Fibroblast of villous mesenchyme (primary cell): ENCODE measurements at regions not wholly inside any gene's neighbourhood (a gene's known extent, or its start where the extent isn't known, plus 50 kb on each side); places are given as distances from the start of the nearest gene placed in this dataset.

Experiments used
- DNase-seq: peaks from one replicate; pipeline ENCODE4 v3.0.0-alpha.2; 2010; ENCODE audit warnings: low read depth
- H3K4me3 ChIP-seq: 2 replicates; pipeline ENCODE4 v1.5.1; 2011; ENCODE audit warnings: low read depth, mild to moderate bottlenecking, low read length
- TF ChIP-seq, protein P1 (sequence below): IDR thresholded peaks from 2 replicates; pipeline ENCODE4 v1.5.1; 2012; ENCODE audit warnings: low read depth, mild to moderate bottlenecking, low read length; ENCODE audit not compliant: insufficient read depth

DNA sequence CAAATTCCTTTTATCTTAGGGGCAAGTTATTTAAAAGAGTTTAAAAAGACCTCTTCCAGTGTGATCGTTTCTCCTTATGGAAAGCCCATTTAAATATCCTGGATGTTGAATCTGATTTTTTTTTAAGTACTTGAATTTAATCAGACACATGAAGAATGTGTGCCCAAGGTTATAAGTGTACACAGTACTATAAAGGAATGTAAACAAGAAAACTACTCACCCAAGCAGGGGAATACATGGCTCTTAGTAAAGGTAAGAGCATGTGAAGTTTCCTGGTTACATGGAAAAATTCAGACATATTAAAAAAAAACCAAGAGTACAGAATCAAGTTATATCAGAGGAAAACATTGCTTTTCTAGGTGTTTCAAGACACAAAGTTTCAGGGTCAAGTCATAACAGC lies 546.9 kb downstream of the MATN1 start:
- no peak for DNase-seq

DNA sequence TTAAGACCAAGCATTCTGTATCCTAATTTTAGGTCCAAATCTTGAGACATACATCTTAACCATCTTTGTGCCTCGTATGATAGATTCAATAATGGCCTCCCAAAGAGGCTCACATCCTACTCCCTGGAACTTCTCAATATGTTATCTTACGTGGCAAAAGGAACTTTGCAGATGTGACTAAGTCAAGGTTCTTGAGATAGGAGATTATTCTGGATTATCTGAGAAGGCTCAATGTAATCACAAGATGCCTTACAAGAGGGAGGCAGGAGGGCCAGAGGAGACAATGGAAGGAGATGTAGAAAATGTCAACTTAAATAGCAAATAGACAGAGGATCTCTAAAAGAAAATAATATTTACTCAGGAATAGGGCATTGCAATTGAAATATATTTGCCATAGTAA lies 548.9 kb downstream of the MATN1 start:
- TF ChIP-seq, protein P1, sequence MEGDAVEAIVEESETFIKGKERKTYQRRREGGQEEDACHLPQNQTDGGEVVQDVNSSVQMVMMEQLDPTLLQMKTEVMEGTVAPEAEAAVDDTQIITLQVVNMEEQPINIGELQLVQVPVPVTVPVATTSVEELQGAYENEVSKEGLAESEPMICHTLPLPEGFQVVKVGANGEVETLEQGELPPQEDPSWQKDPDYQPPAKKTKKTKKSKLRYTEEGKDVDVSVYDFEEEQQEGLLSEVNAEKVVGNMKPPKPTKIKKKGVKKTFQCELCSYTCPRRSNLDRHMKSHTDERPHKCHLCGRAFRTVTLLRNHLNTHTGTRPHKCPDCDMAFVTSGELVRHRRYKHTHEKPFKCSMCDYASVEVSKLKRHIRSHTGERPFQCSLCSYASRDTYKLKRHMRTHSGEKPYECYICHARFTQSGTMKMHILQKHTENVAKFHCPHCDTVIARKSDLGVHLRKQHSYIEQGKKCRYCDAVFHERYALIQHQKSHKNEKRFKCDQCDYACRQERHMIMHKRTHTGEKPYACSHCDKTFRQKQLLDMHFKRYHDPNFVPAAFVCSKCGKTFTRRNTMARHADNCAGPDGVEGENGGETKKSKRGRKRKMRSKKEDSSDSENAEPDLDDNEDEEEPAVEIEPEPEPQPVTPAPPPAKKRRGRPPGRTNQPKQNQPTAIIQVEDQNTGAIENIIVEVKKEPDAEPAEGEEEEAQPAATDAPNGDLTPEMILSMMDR = no peak
- DNase-seq = no peak

More for the DNA sequence above, 546.9 kb downstream of the MATN1 start:
- no peak overlapping the region for H3K4me3 ChIP-seq
- TF ChIP-seq, protein P1 = no peak

DNA sequence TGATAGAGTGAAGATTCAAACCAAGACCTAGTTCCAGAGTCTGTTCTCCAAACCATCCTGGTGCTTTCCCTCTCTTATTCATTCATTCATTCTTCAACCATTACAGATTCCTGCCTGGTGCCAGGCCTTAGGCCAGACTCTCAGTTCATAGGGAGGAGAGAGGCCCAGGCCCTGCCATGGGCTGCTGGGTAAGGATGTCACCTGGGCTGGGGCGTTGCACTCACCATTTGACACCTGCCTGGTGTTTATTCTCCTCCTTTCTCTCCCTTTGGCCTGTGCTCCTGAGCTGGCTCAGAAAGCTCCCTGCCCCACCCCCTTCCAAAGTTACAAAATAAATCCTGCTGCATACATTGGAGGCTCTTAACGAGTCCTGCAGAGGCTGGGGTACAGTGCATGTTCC lies 549.8 kb downstream of the MATN1 start:
- no peak overlapping the region for H3K4me3 ChIP-seq
- TF ChIP-seq, protein P1 = no peak
- no peak for DNase-seq

More for the DNA sequence above, 548.9 kb downstream of the MATN1 start:
- no peak overlapping the region for H3K4me3 ChIP-seq

DNA sequence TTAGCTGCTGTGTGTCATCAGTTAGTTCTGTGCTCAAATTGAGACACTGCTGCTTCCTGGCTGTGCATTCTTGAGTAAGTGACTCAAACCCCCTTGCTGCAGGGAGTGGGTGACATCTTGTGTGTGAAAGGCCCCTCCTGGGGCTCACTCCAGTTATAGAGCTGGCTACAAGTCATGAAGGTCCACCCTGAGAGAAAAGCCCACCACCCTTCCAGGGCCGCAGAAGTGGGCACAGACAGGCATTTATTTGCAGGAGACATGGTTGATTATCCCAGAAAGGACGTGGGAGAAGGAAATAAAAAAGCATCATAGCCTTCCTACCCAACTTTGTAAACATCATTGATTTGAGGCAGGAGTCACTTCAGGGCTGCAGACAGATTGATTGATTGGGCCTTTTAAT lies 550.6 kb downstream of the MATN1 start:
- TF ChIP-seq, protein P1 = no peak
- no peak overlapping the region for H3K4me3 ChIP-seq
- no peak for DNase-seq

DNA sequence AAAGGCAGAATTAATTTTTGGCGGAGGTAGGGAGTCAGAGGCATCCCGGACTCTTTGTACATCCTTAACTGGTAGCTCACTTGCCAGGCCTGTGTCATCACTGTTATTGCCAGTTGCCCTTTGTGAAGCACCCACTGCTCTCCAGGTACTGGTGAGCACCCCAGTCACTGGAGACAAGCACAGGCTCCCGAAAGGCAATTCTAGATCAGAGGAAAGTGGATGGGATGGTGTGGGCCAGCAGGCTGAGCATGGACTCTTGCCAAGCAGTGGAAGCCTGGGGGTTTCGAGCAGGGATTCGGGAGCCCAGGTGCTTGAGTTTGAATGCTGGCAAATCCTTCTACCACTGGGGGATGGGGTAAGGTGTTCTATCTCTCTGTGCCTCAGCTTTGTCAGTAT lies 551.1 kb downstream of the MATN1 start:
- no peak overlapping the region for H3K4me3 ChIP-seq
- DNase-seq = no peak
- TF ChIP-seq, protein P1 = no peak

DNA sequence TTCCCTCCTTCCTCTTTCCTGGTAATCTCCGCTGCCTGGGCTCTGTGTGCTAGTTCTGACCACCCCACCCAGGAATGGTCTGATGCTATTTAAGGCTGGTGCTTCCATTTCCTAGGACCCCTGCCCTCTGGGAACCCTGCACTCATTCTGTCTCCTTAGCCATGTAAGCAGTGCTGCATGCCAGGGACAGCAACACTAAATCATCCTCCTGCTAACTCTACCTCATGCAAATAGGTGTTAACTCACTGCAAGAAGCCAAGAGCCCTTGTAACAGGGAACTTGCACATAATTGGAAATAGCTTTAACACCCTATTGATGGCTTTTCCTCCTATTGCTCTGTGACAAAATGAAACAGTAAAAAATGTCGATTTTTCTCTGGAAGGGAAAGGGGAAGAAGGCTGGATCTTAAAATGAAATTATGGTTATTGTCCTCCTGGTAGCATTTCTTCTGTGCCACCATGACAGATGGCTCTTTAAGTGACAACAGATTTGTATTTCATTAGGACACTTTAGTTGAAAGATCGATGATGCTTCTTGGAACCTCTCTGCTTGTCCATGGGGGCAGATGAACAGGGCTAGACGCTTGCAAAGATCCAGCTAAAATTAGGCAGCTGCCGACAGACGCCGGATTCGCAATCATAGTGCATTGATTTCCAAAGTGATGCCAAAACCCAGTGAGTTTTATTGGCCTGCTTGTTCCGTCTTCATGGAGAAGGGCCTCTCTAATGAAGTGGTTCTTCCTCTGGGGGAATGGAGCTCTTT lies 551.7 kb downstream of the MATN1 start:
- DNase-seq = no peak
- H3K4me3 ChIP-seq = no peak overlapping the region
- TF ChIP-seq, protein P1 = no peak

DNA sequence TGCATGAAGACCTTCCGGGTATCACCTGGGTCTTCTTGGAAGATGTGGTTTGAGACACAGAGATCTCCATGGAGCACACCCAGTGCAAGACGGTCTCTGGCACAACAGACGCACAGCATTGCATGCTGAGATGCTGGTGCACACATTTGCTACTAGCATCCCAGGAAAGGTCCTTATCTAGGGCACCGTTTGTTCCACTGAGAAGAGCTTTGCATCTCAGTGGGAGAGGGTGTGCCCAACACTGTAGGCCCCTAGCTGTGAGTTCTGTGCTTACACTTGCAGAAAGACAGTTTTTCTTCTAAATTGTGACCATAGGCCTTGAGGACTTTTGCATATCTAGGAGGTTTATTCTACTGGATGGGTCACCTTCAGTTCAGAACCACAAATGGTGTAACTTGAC lies 554.1 kb downstream of the MATN1 start:
- TF ChIP-seq, protein P1 = no peak
- DNase-seq = no peak
- H3K4me3 ChIP-seq = no peak overlapping the region
